OCI-LY7 (cell line): ENCODE measurements at regions not wholly inside any gene's neighbourhood (a gene's known extent, or its start where the extent isn't known, plus 50 kb on each side); places are given as distances from the start of the nearest gene placed in this dataset.

Experiments
- CTCF ChIP-seq: fragments of 200-600 bp; sonication (generic); conservative IDR thresholded peaks from 2 replicates; pipeline ENCODE4 v1.5.1; 2014; ENCODE audit warnings: mild to moderate bottlenecking, antibody characterized with exemption, low read length, moderate library complexity, mixed read lengths
- EZH2phosphoT487 ChIP-seq: fragments of 200-600 bp; sonication (generic); IDR thresholded peaks from 2 replicates; pipeline ENCODE4 v1.6.1; 2018; ENCODE audit warnings: low read depth, borderline replicate concordance, mild to moderate bottlenecking, mixed run types, antibody characterized with exemption, low read length, moderate library complexity, mixed read lengths

DNA sequence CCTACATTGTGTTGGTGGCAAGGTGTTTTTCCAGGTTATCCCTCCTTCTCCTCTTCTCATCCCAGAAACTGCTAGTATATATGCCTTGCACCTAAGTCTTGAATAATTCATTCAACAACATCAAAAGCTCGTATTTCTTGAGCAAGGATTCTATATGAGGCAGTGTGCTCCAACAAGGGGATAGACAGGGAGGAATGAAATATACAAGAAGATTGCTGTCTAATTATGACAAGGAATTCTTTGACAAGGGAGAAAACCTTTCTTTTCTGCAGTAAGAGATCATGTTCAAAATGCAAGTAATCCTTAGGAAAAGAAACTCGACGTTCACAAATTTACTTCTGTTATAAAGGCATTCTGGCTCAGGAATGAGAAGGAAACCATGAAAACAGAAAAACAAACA, 788.6 kb downstream of the TDRD15 start:
- TF ChIP-seq CTCF (no peak), EZH2phosphoT487 (no peak)
